MCF 10A (cell line): ENCODE measurements at regions not wholly inside any gene's neighbourhood (a gene's known extent, or its start where the extent isn't known, plus 50 kb on each side); places are given as distances from the start of the nearest gene placed in this dataset.

Source experiments
- BruUV-seq: library from RNA; stranded (reverse); fragments of 400-500 nt; replicated peaks from 2 replicates; lab custom pipeline; 2021; lab: Mats Ljungman, UMichigan
- CTCF ChIA-PET: fragments of 300-600 bp; sonication (Branson Sonifier 250); formaldehyde crosslinking; extraction: SDS; loops from one replicate; lab custom pipeline; 2021; ENCODE audit warnings: antibody characterized with exemption, inconsistent platforms; lab: Yijun Ruan, JAX
- POLR2A ChIA-PET: fragments of 300-600, 350-650 bp; sonication (Branson Sonifier 250); formaldehyde crosslinking; extraction: SDS; loops from one replicate; lab custom pipeline; 2020; ENCODE audit warnings: antibody characterized with exemption, inconsistent platforms; lab: Yijun Ruan, JAX
- DNase-seq: peaks from one replicate; pipeline ENCODE4 v3.0.0-alpha.2; 2018; ENCODE audit not compliant: unreplicated experiment
- H3K27ac Mint-ChIP-seq: one replicate; pipeline ENCODE4 v1.8.0; 2022; ENCODE audit warnings: mild to moderate bottlenecking, low read depth, mixed read lengths; ENCODE audit not compliant: unreplicated experiment
- H3K27me3 Mint-ChIP-seq: one replicate; pipeline ENCODE4 v1.8.0; 2022; ENCODE audit warnings: mixed read lengths; ENCODE audit not compliant: insufficient read depth, unreplicated experiment
- H3K36me3 Mint-ChIP-seq: one replicate; pipeline ENCODE4 v1.8.0; 2022; ENCODE audit warnings: mild to moderate bottlenecking, moderate library complexity, mixed read lengths; ENCODE audit not compliant: insufficient read depth, unreplicated experiment
- H3K4me1 Mint-ChIP-seq: one replicate; pipeline ENCODE4 v1.8.0; 2022; ENCODE audit warnings: mixed read lengths; ENCODE audit not compliant: insufficient read depth, unreplicated experiment
- H3K4me3 Mint-ChIP-seq: one replicate; pipeline ENCODE4 v1.8.0; 2022; ENCODE audit warnings: mild to moderate bottlenecking, moderate library complexity, mixed read lengths; ENCODE audit not compliant: unreplicated experiment
- H3K9me3 Mint-ChIP-seq: one replicate; pipeline ENCODE4 v1.8.0; 2022; ENCODE audit warnings: mixed read lengths; ENCODE audit not compliant: unreplicated experiment
- intact Hi-C: fragments of 100-400 bp; cut with micrococcal nuclease; formaldehyde crosslinking; loops from 2 replicates; pipeline ENCODE4 v1.14.1; 2022
- TF ChIP-seq, protein P1 (sequence below): fragments of 200-600 bp; IDR thresholded peaks from one replicate; pipeline ENCODE4 v1.8.0; 2022; ENCODE audit warnings: antibody characterized with exemption, mild to moderate bottlenecking; ENCODE audit not compliant: unreplicated experiment

DNA sequence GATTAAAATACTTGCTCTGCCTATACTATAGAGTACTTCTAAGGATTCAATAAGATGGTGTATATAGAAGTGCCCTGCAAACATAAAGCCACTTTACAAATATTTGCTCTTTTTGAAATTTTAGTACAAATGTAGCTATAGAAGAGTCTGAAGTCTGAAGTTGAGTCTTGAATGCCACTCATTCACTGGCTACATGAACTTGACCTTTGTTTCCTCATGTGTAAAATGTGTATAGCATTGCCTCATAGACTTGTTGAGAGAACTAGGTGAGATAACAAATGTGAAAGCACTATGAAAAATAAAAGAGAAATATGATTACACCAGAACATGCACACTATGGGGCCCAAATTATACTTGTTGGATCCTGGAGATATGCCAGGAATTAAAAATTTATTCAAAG, 244.7 kb downstream of the SEC61B start:
- CTCF ChIA-PET: interaction anchor here (0.8 kb wide), 2 partner anchors 20 to 21 kb away, joined by 3 read pairs; no protein-coding TSS in a partner anchor
- Mint-ChIP-seq H3K4me1 (no peaks in the 10 kb centered on the region), H3K27ac (no peak overlapping the region), H3K36me3 (no peaks in the 10 kb centered on the region), H3K9me3 (no peaks in the 10 kb centered on the region), H3K27me3 (no peaks in the 10 kb centered on the region), H3K4me3 (no peak overlapping the region)
- TF ChIP-seq, protein P1, sequence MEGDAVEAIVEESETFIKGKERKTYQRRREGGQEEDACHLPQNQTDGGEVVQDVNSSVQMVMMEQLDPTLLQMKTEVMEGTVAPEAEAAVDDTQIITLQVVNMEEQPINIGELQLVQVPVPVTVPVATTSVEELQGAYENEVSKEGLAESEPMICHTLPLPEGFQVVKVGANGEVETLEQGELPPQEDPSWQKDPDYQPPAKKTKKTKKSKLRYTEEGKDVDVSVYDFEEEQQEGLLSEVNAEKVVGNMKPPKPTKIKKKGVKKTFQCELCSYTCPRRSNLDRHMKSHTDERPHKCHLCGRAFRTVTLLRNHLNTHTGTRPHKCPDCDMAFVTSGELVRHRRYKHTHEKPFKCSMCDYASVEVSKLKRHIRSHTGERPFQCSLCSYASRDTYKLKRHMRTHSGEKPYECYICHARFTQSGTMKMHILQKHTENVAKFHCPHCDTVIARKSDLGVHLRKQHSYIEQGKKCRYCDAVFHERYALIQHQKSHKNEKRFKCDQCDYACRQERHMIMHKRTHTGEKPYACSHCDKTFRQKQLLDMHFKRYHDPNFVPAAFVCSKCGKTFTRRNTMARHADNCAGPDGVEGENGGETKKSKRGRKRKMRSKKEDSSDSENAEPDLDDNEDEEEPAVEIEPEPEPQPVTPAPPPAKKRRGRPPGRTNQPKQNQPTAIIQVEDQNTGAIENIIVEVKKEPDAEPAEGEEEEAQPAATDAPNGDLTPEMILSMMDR: no peak
- BruUV-seq: no TSS peak
- no peak for DNase-seq
- intact Hi-C loops: no loop called here
- POLR2A ChIA-PET: interaction anchor here (0.6 kb wide), 1 partner anchor 131 kb away, joined by 3 read pairs; no protein-coding TSS in a partner anchor

DNA sequence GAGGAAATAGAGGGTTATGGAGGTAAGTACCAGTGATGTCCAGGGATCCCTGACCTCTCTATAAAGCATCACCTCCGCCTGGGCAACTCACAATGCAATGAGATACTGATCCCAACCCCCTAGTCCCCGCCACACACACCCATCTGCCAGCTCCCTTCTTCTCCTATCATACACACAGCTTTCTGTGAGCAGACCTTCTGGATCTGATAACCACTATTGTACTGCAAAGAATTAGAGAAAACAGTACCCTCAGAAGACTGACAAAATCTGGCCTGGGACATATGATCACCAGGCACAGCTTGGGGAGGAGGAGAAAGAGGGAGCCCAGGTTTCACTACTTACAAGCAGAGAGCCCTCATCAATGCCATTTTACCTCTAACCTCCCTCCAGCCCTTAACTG, 249.0 kb downstream of the SEC61B start:
- Mint-ChIP-seq H3K4me1 (no peaks in the 10 kb centered on the region), H3K27ac (no peak overlapping the region), H3K27me3 (peaks cover 1% of the 10 kb centered on the region), H3K9me3 (no peaks in the 10 kb centered on the region), H3K4me3 (no peak overlapping the region), H3K36me3 (no peaks in the 10 kb centered on the region)
- intact Hi-C loops: no loop called here
- TF ChIP-seq, protein P1: no peak
- no TSS peak for BruUV-seq
- CTCF ChIA-PET: interaction anchor here (1.1 kb wide), 1 partner anchor 958 kb away, joined by 3 read pairs; no protein-coding TSS in a partner anchor
- POLR2A ChIA-PET: no interaction called here
- no peak for DNase-seq

DNA sequence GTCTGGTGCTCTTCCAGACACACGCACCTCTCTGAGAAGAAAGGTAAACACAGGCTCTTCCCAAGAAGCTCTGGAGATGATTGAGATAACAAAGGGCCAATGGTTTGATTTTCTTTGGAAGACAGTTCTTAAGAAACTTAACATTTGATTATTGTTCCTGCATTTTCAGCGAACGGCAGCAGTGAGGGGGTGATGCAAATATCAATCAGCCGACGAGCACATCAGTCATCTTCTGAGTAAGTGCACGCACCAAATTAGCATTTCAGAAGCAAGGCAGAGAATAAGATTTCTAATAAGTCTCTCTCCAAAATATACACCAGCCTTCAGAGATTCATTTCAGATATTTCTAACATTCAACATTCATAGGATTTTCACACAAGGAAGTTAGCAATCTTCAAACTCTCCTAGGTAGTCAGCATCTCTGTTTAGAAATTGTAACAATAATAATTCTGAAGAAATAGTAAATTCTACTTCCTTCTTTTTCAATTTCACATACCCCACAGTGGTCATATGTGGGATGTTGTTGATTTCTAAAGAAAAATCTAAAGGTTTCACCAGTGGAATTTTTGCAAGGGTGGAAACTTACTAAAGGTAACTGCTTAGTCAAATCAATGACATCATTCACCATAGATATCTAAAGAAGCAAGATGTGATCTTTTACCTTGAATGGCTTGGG, 250.3 kb downstream of the SEC61B start:
- BruUV-seq: no TSS peak
- H3K36me3 Mint-ChIP-seq: no peaks in the 10 kb centered on the region
- peaks cover 13% of the 10 kb centered on the region for H3K27me3 Mint-ChIP-seq
- TF ChIP-seq, protein P1: no peak
- DNase-seq: no peak
- ChIA-PET POLR2A (no interaction called here), CTCF (no interaction called here)
- intact Hi-C loops: no loop called here
- H3K4me1 Mint-ChIP-seq: no peaks in the 10 kb centered on the region
- no peaks in the 10 kb centered on the region for H3K9me3 Mint-ChIP-seq
- H3K4me3 Mint-ChIP-seq: no peak overlapping the region
- H3K27ac Mint-ChIP-seq: no peak overlapping the region

DNA sequence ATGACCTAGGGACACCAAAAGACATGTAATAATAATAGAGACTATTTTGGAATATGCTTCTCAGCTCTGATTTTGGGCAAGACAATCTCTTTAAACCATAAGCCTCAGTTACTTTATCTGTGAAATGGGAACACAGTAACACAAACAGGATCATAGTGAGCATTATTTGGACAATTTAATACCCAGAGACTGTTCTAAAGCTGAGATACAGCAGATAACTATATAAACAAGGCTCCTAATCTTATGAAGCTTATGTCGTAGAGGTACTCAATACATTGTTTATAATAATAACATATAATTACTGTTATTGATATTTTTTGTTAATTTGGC, 250.8 kb downstream of the SEC61B start:
- DNase-seq: no peak
- Mint-ChIP-seq H3K9me3 (no peaks in the 10 kb centered on the region), H3K27me3 (peaks cover 13% of the 10 kb centered on the region), H3K4me1 (no peaks in the 10 kb centered on the region), H3K27ac (no peak overlapping the region), H3K36me3 (no peaks in the 10 kb centered on the region), H3K4me3 (no peak overlapping the region)
- CTCF ChIA-PET: no interaction called here
- POLR2A ChIA-PET: no interaction called here
- no TSS peak for BruUV-seq
- TF ChIP-seq, protein P1: no peak
- intact Hi-C loops: no loop called here
